WERI-Rb-1 (cell line): ENCODE measurements at regions not wholly inside any gene's neighbourhood (a gene's known extent, or its start where the extent isn't known, plus 50 kb on each side); places are given as distances from the start of the nearest gene placed in this dataset.
A peak's percentile ranks its signal among the peaks of the same experiment; 100 is the strongest.
"Not testable (repeated sequence)": the region's sequence is repeated elsewhere in the genome, so short reads cannot be mapped to it uniquely, and the experiment has no call there.

Experiments
- DNase-seq: peaks from one replicate; pipeline ENCODE4 v3.0.0-alpha.2; 2020
- H3K27ac ChIP-seq: fragments of 250-450 bp; sonication (Bioruptor Pico); 2 replicates; pipeline ENCODE4 v1.5.1; 2020; ENCODE audit warnings: mild to moderate bottlenecking, moderate library complexity
- H3K27me3 ChIP-seq: fragments of 250-450 bp; sonication (Bioruptor Pico); 2 replicates; pipeline ENCODE4 v1.5.1; 2021; ENCODE audit warnings: mild to moderate bottlenecking, low read depth, moderate library complexity; ENCODE audit not compliant: insufficient read depth, severe bottlenecking
- H3K36me3 ChIP-seq: fragments of 250-450 bp; sonication (Bioruptor Pico); 2 replicates; pipeline ENCODE4 v1.5.1; 2020; ENCODE audit warnings: mild to moderate bottlenecking, moderate library complexity
- H3K4me3 ChIP-seq: 2 replicates; pipeline ENCODE4 v1.5.1; 2011; ENCODE audit warnings: low read depth, mild to moderate bottlenecking, control low read depth, low read length
- H3K9me3 ChIP-seq: fragments of 250-450 bp; sonication (Bioruptor Pico); 2 replicates; pipeline ENCODE4 v1.5.1; 2021; ENCODE audit warnings: mild to moderate bottlenecking, moderate library complexity; ENCODE audit not compliant: severe bottlenecking
- CTCF ChIP-seq: IDR thresholded peaks from 2 replicates; pipeline ENCODE4 v1.5.1; 2011; ENCODE audit warnings: low read depth, mild to moderate bottlenecking, control low read depth, inconsistent platforms, low read length

- no peak overlapping the region for H3K4me3 ChIP-seq
- TF ChIP-seq CTCF: no peak
- no peaks in the 10 kb centered on the region for H3K36me3 ChIP-seq
These were observed 197.1 kb upstream of the HCN1 start for GRCh38 chr5:45893309-45893708.

DNA sequence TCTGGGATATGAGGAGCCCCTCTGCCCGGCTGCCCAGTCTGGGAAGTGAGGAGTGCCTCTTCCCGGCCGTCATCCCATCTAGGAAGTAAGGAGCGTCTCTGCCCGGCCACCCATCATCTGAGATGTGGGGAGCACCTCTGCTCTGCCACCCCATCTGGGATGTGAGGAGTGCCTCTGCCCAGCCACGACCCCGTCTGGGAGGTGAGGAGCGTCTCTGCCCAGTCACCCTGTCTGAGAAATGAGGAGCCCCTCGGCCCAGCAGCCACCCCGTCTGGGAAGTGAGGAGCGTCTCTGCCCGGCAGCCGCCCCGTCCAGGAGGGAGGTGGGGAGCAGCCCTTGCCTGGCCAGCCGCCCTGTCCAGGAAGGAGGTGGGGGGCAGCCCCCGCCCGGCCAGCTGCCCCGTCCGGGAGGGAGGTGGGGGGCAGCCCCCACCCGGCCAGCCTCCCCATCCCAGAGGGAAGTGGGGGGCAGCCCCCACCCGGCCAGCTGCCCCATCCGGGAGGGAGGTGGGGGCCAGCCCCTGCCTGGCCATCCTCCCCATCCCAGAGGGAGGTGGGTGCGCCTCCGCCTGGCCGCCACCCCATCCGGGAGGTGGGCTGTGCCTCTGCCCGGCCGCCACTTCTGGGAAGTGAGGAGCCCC, 194.4 kb upstream of the HCN1 start:
- not testable (repeated sequence) for DNase-seq, H3K27ac ChIP-seq, H3K9me3 ChIP-seq, H3K36me3 ChIP-seq, H3K4me3 ChIP-seq, H3K27me3 ChIP-seq

More at GRCh38 chr5:45893309-45893708, 197.1 kb upstream of the HCN1 start:
- Histone ChIP-seq H3K27ac (no peak overlapping the region), H3K9me3 (peaks cover 6% of the 10 kb centered on the region), H3K27me3 (peaks cover 2% of the 10 kb centered on the region)
- DNase-seq: no peak

GRCh38 chr5:45862763-45863162, 166.6 kb upstream of the HCN1 start:
- H3K9me3 ChIP-seq: no peaks in the 10 kb centered on the region
- peak; percentile 55 for TF ChIP-seq CTCF
- no peak overlapping the region for H3K4me3 ChIP-seq
- no peaks in the 10 kb centered on the region for H3K27me3 ChIP-seq
- DNase-seq: no peak
- no peak overlapping the region for H3K27ac ChIP-seq
- H3K36me3 ChIP-seq: no peaks in the 10 kb centered on the region

- no peaks in the 10 kb centered on the region for H3K27me3 ChIP-seq
- peak; percentile 13 for DNase-seq
- no peak for TF ChIP-seq CTCF
- H3K27ac ChIP-seq: no peak overlapping the region
- H3K9me3 ChIP-seq: no peaks in the 10 kb centered on the region
- no peaks in the 10 kb centered on the region for H3K36me3 ChIP-seq
- no peak overlapping the region for H3K4me3 ChIP-seq
These were observed 151.7 kb upstream of the HCN1 start for GRCh38 chr5:45847877-45848276.

GRCh38 chr5:45826055-45826454, 129.9 kb upstream of the HCN1 start:
- H3K9me3 ChIP-seq: no peaks in the 10 kb centered on the region
- H3K27ac ChIP-seq: no peak overlapping the region
- no peak for DNase-seq
- TF ChIP-seq CTCF: no peak
- no peak overlapping the region for H3K4me3 ChIP-seq
- no peaks in the 10 kb centered on the region for H3K27me3 ChIP-seq
- H3K36me3 ChIP-seq: no peaks in the 10 kb centered on the region

- Histone ChIP-seq H3K9me3 (peaks cover 9% of the 10 kb centered on the region), H3K27ac (no peak overlapping the region), H3K27me3 (no peaks in the 10 kb centered on the region), H3K4me3 (no peak overlapping the region), H3K36me3 (no peaks in the 10 kb centered on the region)
- no peak for DNase-seq
- no peak for TF ChIP-seq CTCF
These were observed 104.2 kb upstream of the HCN1 start for GRCh38 chr5:45800331-45800730.
